ENCODE measurements at regions not wholly inside any gene's neighbourhood (a gene's known extent, or its start where the extent isn't known, plus 50 kb on each side); places are given as distances from the start of the nearest gene placed in this dataset.
A peak's percentile ranks its signal among the peaks of the same experiment; 100 is the strongest.

DNA sequence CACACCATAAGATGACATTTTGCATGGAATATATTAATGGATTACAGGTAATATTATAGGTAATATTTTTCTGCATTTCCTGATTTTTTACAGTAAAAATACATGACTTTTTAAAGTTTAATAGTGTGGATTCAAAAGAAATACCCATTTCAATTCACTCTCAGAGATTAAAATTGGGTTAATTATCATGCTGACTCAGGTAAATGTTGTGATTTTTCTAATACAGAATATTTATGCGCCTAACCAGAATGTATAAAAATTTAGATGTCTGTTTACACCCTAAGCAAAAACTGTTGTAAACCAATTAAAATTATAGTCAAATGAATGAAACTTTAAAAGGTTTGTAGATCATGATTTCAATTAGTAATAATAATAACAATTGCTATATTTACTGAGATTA lies 117.2 kb upstream of the FLRT2 start:
- DNase-seq = no peak

DNA sequence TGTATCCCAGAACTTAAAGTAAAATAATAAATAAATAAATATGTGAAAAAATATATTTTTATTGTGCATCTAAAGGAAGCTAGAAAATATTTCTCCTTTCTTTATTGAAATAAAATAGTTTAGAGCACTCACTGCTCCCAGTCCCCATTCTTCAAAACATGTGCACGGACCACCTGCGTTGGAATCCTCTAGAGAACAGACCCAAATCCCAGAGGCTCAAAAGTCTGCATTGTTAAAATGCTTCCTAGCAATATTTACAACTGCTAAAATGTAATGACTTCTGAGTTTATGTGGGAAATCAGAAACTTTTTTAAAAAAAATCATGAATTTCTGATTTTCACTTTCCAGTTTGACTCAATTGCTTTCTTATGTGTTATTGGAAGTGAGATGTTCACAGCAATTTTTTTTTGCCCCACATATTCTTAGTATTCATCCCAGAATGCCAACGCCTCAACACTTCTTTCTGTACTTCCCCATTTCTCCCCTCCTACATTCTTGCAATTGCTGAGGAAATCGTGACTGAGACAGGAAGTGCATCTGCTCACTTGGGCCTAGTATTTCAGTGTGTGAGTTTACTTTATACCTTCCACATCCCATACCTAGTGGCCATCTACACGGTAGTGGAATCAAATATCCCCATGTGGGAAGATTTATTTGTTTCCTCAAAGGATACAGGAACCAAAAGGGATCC lies 116.0 kb upstream of the FLRT2 start:
- peak in 1 of 2 donors; percentile 81 for DNase-seq

DNA sequence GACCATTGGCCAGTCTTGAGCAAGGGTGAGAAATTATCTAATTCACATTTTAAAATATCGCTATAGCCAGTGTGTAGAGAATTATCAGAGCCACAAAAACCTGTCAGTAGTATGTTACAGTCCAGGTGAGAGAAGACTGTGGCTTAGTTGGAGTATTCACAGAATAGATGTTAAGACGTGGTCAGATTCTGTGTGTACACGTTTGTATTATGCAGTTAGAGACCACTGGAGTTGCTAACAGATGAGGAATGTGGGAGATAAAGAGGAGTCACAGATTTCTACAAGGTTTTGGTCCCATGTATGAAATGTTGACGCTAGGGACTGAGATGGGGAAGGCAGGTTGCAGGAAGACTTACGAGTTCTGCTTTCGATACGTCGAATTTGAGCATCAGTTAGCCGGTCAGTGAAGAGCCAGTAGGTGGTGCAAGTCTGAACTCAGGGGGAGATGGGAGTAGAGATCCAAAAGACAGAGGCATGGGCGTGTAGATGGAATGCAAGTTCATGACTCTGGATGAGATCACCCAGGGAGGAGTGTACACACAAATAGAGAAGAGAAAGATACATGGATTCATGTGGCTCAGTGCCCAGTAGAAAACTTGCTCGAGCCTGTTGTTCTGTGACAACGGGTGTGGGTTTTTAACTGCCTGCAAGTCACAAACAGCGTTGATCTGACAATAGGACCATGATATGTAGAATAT lies 114.8 kb upstream of the FLRT2 start:
- no peak for DNase-seq

DNA sequence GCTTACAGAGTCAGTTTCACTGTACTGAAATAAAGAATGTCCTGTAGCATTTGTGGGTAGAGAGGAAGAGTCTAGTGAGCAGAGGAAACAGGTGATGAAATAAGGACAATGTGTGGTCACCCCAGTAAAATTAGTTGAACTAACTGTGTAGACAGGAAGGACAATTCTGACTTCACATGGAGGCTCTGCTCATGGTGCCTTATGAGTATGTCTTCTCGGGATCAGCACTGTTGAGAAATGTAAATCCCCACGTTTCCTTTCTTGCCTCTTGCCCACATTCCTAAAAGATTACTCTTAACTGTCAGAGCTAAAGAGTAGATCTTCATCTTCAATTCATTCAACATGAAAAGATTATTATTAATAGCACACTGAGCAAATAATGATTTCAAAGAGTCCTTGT lies 113.2 kb upstream of the FLRT2 start:
- DNase-seq = peak in 1 of 2 donors; percentile 58

DNA sequence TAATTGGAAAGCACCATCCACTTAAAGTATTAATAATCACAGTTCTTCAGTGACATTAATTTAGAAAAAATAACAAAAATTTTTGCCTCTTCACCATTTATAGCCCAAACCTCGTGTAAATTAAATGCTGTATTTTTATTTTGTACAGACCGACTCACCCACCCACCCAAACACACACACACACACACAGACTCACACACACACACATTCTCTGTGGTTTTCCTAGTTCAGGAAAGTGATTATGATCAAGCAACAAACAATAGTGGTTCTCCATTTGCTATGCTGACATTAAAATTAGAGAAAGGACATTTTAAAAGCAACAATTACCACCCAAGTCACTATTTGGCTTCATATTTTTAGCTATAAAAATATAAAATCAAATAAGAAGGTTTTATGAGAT lies 112.5 kb upstream of the FLRT2 start:
- no peak for DNase-seq

DNA sequence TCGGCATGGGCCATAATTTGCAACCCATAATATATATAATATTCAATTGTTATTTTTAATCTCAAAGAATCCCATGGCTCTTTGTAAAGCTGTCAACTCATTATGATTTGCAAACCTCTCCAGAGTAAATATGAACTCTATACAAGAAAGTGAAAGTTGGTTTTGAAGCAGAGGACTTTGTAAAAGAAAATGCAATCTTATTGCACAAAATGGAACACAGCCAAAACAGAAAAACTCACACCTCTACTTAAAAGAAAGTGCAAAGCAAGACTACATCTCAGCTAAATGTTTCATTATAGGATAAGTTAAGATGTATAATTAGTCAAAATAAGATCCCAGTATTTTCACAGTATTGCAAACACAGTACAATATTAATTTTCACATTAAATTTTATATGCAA lies 111.2 kb upstream of the FLRT2 start:
- DNase-seq = peak in 1 of 2 donors; percentile 5

DNA sequence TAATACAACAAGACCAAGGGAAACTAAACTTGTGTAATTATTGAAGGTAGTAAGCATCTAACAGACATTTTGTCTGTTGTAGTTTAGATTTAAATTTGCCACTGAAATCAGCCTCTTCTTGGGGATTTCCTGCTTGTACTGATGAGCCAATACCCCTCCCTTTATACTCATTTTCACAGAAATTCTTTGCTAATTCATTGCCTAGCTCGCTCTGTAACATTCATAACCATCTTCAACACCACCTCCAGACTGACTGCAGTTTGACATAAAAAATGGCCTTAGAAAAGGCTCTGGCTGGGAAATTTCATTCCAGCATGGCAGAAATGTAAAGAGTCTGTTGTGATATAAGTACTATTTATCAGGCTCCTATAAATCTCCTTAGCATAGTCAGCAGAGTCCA lies 109.7 kb upstream of the FLRT2 start:
- no peak for DNase-seq

DNA sequence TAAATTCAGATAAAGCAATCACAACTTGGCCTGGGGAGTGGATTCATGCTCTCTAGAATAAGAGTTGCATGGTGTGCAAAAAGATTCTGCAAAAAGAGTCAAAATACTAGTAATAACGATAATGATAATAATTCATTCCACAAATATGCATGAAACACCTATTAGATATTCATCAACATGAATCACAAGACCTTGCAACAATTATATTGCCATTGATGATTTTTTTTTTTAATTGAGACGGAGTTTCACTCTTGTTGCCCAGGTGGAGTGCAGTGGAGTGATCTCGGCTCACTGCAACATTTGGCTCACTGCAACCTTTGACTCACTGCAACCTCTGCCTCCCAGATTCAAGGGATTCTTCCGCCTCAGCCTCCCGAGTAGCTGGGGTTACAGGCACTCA lies 109.2 kb upstream of the FLRT2 start:
- no peak for DNase-seq

DNA sequence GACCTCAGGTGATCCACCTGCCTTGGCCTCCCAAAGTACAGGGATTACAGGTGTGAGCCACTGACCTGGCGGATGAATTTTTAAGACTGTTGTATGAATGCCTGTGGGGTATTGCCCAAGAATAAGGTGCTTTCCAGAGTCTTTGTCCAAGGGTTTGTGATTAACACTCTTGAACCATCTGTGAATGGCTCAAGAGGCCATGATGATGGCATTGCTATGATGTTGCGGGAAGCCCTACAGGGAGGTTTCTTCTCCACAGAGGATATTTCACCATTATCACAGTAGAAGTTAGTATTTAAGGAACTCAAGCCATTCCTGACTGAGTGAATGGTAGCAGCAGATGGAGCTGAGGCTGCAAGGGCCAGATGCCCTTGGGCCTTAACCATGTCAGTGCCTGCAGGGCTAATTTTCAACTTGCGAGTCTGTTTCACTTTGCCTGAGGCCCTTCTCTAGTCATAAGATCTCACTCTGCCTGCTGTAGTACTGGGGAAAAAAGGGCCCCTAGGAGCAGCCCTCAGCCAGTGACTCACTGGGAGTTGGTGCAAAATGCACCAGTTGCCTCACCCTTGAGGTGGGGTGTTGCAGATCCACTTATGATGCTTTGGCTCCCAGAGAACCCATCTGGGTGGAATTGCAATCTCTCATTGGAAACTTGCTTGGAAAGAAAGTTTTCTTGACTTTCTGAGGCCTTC lies 108.6 kb upstream of the FLRT2 start:
- no peak for DNase-seq

DNA sequence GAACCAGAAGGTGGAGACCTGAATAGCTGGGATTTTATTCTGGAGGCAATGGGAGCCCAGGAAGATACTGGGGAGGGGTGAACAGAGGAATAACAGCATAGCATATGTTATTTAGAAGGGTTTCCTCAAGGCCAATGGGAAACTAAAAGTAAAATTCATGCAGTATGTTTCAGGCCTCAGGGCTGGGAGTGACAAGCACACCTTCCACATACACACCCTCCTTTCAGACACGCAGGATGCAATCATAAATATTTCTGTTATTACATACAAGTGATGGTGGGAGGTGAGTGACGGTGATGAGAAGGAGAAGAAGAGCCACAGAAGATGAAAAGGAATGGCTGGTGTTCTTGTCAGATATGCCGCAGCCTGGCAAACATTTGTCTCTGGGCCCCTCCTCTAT lies 106.1 kb upstream of the FLRT2 start:
- DNase-seq = no peak

DNA sequence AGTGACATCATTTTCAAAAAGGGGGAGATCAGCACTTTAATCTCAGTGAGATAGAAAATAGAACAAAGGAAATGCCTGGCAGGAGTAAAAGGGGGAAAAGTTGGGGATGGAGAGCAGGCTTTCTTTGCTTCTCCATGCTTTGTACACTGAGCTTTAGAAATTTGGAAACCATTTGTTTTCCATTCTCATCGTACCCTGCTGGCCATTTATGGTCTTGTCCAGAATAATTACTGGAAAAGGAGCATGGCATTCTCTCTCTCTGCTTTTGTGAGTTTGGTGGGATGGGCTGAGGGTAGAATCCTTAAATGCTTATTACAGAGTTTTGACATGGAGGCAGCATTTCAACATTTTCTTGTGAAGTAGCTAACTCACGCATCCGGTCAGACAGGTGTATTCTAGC lies 104.4 kb upstream of the FLRT2 start:
- DNase-seq = no peak

DNA sequence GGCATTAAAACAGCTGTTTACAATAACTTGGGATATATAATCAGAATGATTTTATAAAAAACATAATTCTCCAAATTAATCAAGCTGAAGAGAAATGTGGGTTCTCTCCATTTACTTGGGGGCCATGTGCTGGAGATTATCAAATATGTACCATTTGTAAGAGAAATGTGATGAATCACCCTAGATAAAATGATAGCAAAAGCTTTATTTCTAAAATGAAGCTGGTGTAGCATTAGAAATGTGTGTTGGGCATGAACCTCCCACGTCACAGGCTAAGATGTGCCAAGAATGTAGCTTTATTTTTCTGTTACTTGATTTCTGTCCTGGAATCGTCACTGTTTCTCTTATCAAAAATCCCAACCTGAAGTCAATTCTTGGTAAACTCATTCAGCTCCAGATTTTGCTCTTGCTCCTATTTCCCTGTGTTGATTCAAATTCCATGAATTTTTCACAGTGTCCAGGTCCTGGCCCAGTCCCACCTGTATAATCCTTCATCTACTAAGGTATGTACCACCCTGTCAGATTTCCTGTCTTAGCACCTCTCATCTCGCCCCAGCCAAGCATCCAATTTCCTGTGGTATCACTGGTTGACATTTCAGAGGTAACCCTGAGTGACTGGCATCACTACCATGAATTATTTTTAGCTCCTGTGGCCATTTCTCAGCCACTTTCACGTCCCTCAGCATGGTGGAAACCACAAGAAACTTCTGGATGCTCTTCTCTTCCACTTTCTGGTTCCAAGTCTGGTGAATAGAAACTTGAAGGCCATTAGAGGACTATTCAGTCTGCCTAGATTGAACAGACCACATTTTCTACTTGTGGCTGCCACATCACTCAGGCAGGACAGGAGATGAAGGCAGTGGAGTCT lies 103.6 kb upstream of the FLRT2 start:
- DNase-seq = no peak

DNA sequence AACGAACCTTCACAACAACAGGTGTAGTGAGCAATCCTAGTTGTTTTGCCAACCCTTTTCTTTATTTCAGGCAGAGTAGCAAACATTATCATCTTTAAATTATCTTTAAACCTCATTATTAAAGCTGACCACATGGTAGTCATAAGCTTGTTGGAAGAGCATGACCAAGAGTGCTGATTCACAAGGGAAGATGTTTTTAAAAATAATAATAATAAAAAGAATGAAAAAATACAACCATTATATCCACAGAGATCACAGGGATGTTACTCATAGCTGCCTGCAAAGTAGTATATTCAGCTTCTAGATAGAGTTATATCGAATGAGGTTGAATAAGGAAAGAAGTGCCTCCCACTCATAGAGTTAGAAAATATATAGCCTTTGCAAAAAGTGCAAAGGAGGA lies 101.0 kb upstream of the FLRT2 start:
- no peak for DNase-seq

DNA sequence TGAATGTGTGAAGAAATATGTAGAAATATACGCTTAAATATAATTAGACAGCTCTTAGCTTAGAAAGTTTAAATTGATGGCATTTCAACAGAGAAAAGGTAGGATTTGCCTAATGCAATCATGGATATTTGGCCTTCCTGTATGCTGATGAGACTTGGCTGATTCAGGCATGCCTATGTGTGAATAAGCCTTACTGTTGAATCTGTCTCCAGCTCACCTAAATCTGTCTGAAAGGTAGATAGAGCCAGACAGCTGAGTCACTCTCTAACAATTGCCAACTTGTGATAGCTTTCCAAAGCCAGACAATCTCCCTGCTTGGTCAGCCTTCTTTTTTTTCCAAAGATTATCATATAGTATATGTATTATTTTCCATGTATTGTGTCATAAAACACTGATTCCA lies 92.8 kb upstream of the FLRT2 start:
- no peak for DNase-seq

DNA sequence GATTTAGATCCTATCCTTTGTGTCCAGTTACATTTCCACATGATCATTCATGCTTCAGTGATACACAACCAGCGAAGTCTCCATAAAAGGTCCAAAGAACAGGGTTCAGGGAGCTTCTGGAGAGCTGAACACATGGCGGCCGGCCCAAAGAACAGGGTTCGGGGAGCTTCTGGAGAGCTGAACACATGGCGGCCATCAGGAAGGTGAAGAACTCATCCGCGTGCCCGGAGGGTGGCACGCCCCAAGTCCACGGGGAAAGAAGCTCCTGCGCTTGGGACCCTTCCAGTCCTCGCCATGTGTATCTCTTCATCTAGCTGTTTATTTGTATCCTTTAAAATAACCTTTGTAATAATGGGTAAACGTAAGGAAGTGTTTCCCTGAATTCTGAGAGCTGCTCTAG lies 91.9 kb upstream of the FLRT2 start:
- DNase-seq = no peak

DNA sequence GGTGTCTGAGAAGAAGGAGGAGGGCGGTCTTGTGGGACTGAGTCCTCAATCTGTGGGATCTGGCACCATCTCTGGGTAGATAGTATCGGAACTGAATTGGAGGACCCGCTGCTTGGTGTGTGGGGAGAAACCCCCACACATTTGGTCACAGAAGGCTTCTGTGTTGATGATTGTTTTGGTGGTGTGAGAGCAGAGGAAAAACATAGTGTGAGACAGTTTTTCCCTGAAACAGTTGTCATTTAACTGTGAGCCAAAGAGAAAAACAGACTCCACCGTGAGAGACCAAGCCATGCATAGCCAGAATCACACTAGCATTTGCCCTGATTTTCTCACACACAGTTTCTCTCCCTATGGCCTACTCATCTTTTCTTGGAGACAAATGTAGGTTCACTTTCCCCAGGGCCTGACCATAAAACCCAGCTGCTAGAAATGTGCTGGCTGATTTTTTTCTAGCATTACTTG lies 91.4 kb upstream of the FLRT2 start:
- no peak for DNase-seq

DNA sequence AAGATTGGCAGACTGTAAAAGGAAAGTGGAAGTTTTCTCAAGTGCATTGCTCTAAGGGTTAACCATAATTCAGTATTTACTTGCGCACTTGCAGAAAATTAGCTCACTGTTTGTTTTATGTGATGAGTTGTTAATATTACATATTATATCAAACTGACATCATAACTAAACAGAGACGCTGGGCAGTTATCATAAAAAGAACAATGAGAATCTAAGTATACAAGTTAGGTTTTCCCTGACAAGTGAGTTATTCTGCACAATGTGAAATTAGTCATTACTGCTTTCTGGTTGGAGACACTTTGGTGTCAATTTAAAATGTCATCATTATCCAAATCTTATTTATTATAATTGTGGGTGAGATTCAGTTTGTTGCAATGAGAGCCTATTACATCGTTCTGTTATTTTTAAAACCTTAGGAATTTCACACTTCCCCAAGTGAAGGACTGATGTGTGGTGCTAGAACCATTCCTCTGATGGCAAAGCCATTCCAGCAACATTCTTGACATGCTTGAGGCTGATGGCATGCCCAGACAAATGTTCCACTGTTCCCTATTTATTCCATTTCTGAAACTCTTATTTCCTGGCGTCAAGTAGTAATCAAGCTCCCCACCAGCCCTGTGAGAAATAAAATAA lies 90.1 kb upstream of the FLRT2 start:
- DNase-seq = no peak

DNA sequence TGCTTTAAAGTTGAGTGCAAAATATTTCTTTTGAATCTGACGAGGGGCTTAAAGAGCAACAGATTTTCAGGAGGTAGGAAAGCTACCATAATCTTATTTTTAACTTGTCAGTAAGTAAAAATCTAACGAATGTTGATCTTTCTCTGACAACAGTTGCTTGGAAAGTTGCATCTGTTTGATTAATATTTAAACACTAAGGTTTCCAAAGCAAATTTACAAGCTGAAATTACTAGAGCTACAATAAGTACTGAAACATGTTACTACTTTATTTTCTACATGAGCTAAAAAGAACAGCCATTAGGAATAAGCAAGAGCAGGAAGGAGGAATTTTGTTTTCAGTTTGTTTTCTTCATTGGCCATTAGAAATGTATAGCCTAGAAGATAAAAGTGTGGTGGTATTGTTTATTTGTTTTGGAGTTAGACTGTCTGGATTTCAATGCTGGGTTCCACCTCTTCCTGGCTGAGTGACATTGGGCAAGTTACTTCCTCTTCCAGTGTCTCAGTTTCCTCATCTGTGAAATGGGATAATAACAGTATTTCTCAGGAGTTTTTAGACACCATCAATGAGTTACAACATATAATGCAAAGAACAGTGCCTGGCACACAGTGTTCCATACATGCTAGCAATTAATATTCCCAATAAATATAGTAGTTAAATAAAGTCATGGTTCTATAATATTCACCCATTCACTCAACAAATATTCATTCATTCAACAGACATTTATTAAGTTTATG lies 87.9 kb upstream of the FLRT2 start:
- no peak for DNase-seq

DNA sequence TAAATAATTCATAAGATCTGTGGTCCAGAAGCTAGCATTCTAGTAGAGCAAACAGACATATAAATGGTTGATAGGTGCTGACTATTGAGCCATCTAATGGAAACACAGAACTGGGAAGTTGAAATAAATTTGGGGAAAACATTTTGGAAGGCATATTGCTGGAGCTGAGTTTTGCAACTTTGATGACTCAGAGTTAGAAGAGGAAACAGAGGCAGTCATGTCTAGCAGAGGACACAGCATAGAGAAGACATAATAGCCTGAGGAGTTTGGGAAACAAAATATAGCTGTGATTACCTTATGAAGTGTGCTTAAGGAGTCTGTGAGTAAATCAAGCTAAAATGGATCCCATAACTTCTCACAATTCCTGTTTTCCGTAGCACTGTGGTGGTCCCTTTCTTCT lies 86.9 kb upstream of the FLRT2 start:
- DNase-seq = no peak

DNA sequence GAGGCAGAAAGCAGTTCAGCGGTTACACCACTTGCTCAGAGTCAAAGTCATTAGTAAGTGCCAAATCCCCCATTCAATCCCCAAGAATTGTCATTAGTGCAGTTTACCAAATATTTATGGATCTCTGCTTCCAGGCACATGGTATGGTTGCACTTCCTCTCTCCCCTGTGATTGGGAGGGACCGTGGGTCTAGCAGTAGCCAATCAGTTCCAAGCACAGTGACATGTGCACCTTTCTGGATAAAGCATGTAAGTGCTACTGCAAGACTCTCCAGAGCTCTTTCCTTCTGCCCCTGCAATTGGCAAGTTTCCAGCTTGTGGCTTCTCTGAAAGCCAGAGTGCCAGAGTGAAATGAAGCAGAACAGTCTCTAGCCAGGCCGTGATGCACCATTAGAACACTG lies 85.3 kb upstream of the FLRT2 start:
- DNase-seq = no peak

DNA sequence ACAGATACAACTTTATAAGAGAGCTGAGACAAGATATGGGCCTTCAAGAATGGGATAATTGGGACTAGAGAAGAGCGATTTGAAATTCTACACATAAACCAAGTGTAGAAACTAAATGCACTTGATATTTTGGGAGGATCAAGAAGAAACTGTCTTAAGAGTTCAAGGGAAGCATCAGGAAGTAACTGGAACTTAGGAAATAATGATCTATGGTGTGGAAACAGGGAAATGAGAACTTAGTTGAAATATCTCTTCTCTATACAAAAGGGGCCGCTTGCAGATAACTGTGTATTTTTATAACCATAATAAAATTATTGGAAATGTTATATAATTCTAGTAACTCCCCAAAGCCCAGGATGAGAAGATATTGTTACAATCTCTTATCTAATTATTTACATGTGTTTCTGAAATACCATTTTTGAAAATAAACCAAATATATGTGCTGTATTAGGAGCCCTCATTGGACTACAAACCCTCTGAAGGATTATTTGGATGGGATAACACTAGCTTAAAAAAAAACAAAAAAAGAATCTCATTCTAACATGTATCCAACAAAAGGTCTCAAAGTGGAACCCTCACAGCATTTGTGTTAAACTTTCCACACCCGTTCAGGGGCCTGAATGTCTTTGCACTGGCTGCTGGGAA lies 84.7 kb upstream of the FLRT2 start:
- no peak for DNase-seq

DNA sequence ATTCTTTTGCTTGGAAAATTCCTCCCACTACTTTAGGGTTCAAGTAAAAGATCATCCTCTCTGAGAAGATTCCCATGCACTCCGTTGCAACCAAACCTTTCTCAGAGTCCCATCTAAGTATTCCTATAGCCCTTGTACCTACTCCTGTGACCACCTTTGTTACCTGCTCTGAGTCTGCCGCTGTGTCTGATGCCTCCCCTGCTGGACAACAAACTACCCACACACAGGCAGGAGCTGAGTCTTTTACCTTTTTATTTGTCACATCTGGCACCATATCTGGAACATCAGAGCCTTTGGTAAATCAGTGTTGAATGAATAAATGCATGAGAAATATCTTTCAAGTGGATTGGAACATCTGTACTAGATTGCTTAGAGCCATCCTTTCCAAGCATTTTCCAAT lies 82.1 kb upstream of the FLRT2 start:
- no peak for DNase-seq
